Brain microvascular endothelial cell (primary cell): ENCODE measurements at regions not wholly inside any gene's neighbourhood (a gene's known extent, or its start where the extent isn't known, plus 50 kb on each side); places are given as distances from the start of the nearest gene placed in this dataset.
"Not testable (repeated sequence)": the region's sequence is repeated elsewhere in the genome, so short reads cannot be mapped to it uniquely, and the experiment has no call there.

ENCODE experiments used
- DNase-seq: peaks from one replicate; pipeline ENCODE4 v3.0.0-alpha.2; 2020
- H3K27ac ChIP-seq: fragments of 250-450 bp; sonication (Bioruptor Pico); 2 replicates; pipeline ENCODE4 v1.5.1; 2020; ENCODE audit warnings: mild to moderate bottlenecking, moderate library complexity
- H3K27me3 ChIP-seq: fragments of 250-450 bp; sonication (Bioruptor Pico); replicated peaks from 2 replicates; pipeline ENCODE4 v1.5.1; 2020; ENCODE audit warnings: mild to moderate bottlenecking
- H3K36me3 ChIP-seq: fragments of 250-450 bp; sonication (Bioruptor Pico); replicated peaks from 2 replicates; pipeline ENCODE4 v1.5.1; 2020; ENCODE audit warnings: mild to moderate bottlenecking
- H3K4me3 ChIP-seq: 2 replicates; pipeline ENCODE4 v1.5.1; 2011; ENCODE audit warnings: low read depth, mild to moderate bottlenecking, control low read depth, low read length, moderate library complexity
- in situ Hi-C: cut with HindIII; loops from 2 replicates; pipeline ENCODE4 v1.10.0; 2017; ENCODE audit warnings: low sequenced_read_pairs, low pct_ligation_motif_present
- TF ChIP-seq, protein P1 (sequence below): IDR thresholded peaks from 2 replicates; pipeline ENCODE4 v1.5.1; 2011; ENCODE audit warnings: low read depth, mild to moderate bottlenecking, moderate library complexity, low read length, control low read depth, inconsistent platforms; ENCODE audit errors: missing control alignments

DNA sequence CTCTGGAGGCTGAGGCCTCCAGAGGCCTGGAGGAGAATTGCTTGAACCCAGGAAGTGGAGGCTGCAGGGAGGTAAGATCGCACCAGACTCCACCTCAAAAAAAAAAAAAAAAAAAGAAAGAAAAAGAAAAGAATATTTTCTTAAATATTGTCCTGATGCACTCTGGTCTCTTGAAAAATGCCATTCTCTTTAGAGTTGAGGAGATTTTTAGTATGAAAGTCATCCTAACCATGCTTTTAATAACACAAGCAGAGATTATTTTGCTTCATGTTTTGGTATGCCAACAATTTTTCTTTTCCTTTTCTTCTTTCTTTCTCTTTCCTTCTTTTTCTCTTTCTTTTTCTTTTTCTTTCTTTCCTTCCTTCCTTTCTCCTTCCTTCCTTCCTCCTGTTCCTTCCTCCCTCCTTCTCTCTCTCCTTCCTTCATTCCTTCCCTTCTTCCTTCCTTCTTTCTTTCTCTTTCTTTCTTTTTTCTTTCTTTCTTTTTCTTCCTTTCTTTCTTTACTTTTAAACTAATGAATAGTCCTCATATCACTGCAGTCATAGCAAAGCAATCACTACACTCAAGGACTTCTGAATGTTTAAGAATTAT, 116.9 kb upstream of the CCNH start:
- H3K4me3 ChIP-seq, result no peak overlapping the region

DNA sequence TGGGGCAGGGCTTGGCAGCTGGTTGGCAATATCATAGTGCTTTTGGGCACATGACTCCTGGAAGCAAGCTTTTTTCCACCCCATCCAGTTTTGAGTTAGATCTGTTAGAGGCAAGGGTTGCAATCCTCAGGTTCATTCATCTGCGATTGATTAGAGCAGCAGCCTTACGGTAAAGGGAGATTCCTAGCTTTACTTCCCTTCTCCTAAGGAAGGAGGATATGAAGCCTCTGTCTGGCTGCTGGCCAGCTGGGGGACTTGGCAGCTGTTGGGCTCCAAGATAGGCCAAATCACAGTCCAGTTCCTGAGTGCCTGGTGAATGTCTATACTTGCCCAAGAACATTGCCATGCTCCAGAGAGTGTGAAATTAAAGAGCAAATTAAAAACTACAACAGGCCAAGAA, 113.4 kb upstream of the CCNH start:
- TF ChIP-seq, protein P1, sequence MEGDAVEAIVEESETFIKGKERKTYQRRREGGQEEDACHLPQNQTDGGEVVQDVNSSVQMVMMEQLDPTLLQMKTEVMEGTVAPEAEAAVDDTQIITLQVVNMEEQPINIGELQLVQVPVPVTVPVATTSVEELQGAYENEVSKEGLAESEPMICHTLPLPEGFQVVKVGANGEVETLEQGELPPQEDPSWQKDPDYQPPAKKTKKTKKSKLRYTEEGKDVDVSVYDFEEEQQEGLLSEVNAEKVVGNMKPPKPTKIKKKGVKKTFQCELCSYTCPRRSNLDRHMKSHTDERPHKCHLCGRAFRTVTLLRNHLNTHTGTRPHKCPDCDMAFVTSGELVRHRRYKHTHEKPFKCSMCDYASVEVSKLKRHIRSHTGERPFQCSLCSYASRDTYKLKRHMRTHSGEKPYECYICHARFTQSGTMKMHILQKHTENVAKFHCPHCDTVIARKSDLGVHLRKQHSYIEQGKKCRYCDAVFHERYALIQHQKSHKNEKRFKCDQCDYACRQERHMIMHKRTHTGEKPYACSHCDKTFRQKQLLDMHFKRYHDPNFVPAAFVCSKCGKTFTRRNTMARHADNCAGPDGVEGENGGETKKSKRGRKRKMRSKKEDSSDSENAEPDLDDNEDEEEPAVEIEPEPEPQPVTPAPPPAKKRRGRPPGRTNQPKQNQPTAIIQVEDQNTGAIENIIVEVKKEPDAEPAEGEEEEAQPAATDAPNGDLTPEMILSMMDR, result no peak
- in situ Hi-C loops, result no loop called here
- no peaks in the 10 kb centered on the region for H3K36me3 ChIP-seq
- H3K27ac ChIP-seq, result no peak overlapping the region
- no peak overlapping the region for H3K4me3 ChIP-seq
- no peaks in the 10 kb centered on the region for H3K27me3 ChIP-seq
- DNase-seq, result no peak

More for the DNA sequence above, 116.9 kb upstream of the CCNH start:
- in situ Hi-C loops, result no loop called here
- no peaks in the 10 kb centered on the region for H3K36me3 ChIP-seq
- no peaks in the 10 kb centered on the region for H3K27me3 ChIP-seq
- H3K27ac ChIP-seq, result no peak overlapping the region
- TF ChIP-seq, protein P1, result no peak
- no peak for DNase-seq

DNA sequence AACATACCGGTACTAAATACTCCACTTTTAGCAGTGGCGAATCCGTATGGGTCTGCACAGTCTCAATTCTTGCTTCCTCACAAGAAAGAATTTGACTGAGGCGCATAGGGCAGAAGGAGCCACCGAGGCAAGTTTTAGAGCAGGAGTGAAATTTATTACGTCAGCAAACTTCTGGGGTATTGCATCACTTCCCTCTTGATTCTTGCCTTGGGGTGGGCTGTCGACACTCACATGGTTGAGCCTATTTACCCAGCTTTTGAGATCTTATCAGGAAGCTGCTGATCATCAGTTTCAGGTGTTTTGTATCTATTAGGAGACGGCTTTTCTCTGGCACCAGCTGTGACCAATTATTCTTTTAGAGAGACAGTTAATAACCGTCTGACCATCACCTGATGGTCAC, 111.5 kb upstream of the CCNH start:
- no peak for DNase-seq
- in situ Hi-C loops, result no loop called here
- no peaks in the 10 kb centered on the region for H3K36me3 ChIP-seq
- H3K27ac ChIP-seq, result no peak overlapping the region
- H3K4me3 ChIP-seq, result no peak overlapping the region
- TF ChIP-seq, protein P1, result no peak
- no peaks in the 10 kb centered on the region for H3K27me3 ChIP-seq

DNA sequence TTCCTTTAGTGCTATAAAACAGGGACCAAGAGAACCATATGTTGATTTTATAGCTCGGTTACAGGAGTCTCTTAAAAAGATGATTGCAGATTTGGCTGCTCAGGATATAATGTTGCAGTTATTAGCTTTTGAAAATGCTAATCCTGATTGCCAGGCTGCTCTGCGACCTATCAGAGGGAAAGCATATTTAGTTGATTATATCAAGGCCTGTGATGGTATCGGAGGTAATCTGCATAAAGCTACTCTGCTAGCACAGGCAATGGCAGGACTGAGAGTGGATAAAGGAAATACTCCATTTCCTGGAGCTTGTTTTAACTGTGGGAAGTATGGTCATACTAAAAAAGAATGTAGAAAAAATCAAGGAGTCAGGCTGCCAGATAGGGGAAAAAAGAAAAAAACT, 99.0 kb upstream of the CCNH start:
- H3K4me3 ChIP-seq, H3K27me3 ChIP-seq, in situ Hi-C loops, H3K27ac ChIP-seq, DNase-seq, H3K36me3 ChIP-seq: not testable (repeated sequence)

DNA sequence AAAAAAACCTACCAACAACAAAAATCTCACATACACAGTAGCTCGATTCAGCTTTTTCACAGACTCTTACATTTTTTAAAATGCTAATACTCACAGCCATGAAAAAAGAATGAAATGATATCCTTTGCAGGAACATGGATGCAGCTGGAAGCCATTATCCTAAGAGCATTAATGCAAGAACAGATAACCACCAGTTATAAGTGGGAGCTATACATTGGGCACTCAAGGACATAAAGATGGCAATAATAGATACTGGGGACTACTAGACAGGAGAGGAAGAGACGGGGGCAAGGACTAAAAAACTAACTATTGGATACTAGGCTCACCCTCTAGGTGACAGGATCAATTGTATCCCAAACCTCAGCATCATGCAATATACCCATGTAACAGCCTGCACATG, 90.3 kb upstream of the CCNH start:
- DNase-seq, result no peak
- TF ChIP-seq, protein P1, result no peak
- no peak overlapping the region for H3K4me3 ChIP-seq
- no peaks in the 10 kb centered on the region for H3K27me3 ChIP-seq
- in situ Hi-C loops, result no loop called here
- no peak overlapping the region for H3K27ac ChIP-seq
- no peaks in the 10 kb centered on the region for H3K36me3 ChIP-seq

DNA sequence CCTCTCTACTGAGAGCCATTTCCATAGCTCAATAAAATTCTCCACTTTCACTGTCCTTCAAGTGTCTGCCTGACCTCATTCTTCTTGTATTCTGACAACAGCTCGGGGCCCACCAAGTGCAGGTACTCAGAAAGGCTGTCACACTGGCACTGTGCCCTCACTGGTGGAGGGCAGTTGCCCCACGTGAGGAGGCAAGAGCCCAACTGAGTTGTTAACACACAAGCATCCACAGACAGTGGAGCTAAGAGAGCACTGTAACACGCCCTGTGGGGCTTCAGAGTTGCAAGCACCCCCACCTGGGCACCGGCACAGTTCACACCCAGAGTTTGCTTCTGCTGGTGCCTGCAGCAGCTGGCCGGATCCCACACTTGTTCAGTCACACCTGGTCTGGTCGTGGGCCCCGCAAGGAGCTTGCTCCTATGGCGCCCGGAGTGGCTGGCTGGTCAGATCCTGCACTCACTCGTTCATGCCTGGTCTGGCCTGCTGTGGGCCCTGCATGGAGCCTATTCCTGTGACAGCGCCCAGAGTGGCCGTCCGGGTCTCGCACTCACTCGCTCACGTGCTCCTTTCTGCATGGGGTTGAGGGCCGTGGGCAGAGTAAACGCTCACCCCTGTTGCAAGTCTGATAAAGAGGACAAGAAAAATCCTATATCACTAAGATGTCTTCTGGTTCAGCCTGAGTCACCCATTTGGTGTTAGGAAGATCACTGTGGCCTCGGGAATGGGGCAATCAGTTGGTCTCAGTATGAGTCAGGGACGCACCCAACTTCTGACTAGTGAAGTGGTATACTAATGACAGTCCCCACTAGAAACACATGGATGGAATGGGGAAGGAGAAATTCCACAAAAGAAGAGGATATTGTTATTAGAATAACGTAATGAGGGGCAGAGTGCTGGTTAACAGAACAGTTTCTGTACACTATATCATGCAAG, 87.0 kb upstream of the CCNH start:
- in situ Hi-C loops, result no loop called here
- no peaks in the 10 kb centered on the region for H3K36me3 ChIP-seq
- no peaks in the 10 kb centered on the region for H3K27me3 ChIP-seq
- no peak for DNase-seq
- TF ChIP-seq, protein P1, result no peak
- no peak overlapping the region for H3K4me3 ChIP-seq
- H3K27ac ChIP-seq, result no peak overlapping the region
